ENCODE measurements at regions not wholly inside any gene's neighbourhood (a gene's known extent, or its start where the extent isn't known, plus 50 kb on each side); places are given as distances from the start of the nearest gene placed in this dataset.

DNA sequence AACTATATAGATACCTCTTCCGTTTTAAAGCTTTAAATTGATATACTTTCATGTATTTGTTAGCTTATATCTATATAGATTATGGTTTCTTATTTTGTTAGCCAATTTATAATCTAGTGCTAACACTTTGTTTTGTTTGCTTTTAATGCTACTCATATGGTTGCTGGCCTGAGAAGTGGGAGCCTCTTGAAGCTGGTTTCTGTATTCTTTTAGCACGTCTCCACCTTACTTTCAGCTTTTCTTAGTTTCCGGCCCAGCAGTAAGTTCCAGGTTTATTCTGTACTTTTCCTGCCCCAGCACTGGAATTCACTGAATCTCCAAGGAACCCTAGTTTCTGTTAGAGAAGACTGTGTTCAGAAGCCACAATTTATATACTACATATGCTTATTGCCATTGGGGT, 458.9 kb downstream of the PRR16 start:
- TF ChIP-seq, protein P1, sequence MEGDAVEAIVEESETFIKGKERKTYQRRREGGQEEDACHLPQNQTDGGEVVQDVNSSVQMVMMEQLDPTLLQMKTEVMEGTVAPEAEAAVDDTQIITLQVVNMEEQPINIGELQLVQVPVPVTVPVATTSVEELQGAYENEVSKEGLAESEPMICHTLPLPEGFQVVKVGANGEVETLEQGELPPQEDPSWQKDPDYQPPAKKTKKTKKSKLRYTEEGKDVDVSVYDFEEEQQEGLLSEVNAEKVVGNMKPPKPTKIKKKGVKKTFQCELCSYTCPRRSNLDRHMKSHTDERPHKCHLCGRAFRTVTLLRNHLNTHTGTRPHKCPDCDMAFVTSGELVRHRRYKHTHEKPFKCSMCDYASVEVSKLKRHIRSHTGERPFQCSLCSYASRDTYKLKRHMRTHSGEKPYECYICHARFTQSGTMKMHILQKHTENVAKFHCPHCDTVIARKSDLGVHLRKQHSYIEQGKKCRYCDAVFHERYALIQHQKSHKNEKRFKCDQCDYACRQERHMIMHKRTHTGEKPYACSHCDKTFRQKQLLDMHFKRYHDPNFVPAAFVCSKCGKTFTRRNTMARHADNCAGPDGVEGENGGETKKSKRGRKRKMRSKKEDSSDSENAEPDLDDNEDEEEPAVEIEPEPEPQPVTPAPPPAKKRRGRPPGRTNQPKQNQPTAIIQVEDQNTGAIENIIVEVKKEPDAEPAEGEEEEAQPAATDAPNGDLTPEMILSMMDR (IDR thresholded peaks at IDR 0.05; ENCODE audit: low read depth, low read length, poor library complexity, severe bottlenecking), result no peak
- TF ChIP-seq EZH2phosphoT487 (IDR thresholded peaks at IDR 0.05; ENCODE audit: borderline replicate concordance, low read length), result no peak
